Memory B cell (primary cell): ENCODE measurements at regions not wholly inside any gene's neighbourhood (a gene's known extent, or its start where the extent isn't known, plus 50 kb on each side); places are given as distances from the start of the nearest gene placed in this dataset.
"Not testable (repeated sequence)": the region's sequence is repeated elsewhere in the genome, so short reads cannot be mapped to it uniquely, and the experiment has no call there.

Experiments used
- ATAC-seq: fragments of 150-1000 bp; cut with Tn5 transposase; 2 replicates; pipeline ENCODE4 v1.10.0; 2021; ENCODE audit warnings: low read depth, mild to moderate bottlenecking, moderate library complexity
- DNase-seq, 2 donors: peaks; one replicate each; pipeline ENCODE4 v3.0.0; 2022; ENCODE audit warnings: low spot score in 2 of 2
- H3K27ac Mint-ChIP-seq: one replicate; pipeline ENCODE4 v1.8.0; 2022; ENCODE audit warnings: mild to moderate bottlenecking, moderate library complexity, mixed read lengths
- H3K27me3 Mint-ChIP-seq: one replicate; pipeline ENCODE4 v1.8.0; 2022; ENCODE audit warnings: mixed read lengths
- H3K36me3 Mint-ChIP-seq: one replicate; pipeline ENCODE4 v1.8.0; 2022; ENCODE audit warnings: mild to moderate bottlenecking, mixed read lengths
- H3K4me1 Mint-ChIP-seq: one replicate; pipeline ENCODE4 v1.8.0; 2022; ENCODE audit warnings: mixed read lengths
- H3K4me3 Mint-ChIP-seq: one replicate; pipeline ENCODE4 v1.8.0; 2022; ENCODE audit warnings: mild to moderate bottlenecking, moderate library complexity, mixed read lengths
- H3K9me3 Mint-ChIP-seq: one replicate; pipeline ENCODE4 v1.8.0; 2022; ENCODE audit warnings: mixed read lengths

GRCh38 chr4:158122501-158122900 is 50.3 kb downstream of the GASK1B start:
- ATAC-seq, result no peak
- H3K27ac Mint-ChIP-seq, result no peak overlapping the region

GRCh38 chr4:158121161-158121579 is 51.7 kb downstream of the GASK1B start:
- Mint-ChIP-seq H3K4me1 (no peaks in the 10 kb centered on the region), H3K36me3 (no peaks in the 10 kb centered on the region), H3K27me3 (no peaks in the 10 kb centered on the region), H3K4me3 (no peak overlapping the region), H3K27ac (no peak overlapping the region), H3K9me3 (no peaks in the 10 kb centered on the region)
- ATAC-seq (no peak), DNase-seq (no peak)

More at GRCh38 chr4:158122501-158122900, 50.3 kb downstream of the GASK1B start:
- Mint-ChIP-seq H3K9me3 (no peaks in the 10 kb centered on the region), H3K36me3 (no peaks in the 10 kb centered on the region), H3K27me3 (no peaks in the 10 kb centered on the region), H3K4me3 (no peak overlapping the region), H3K4me1 (no peaks in the 10 kb centered on the region)
- no peak for DNase-seq

GRCh38 chr4:158120645-158121151 is 52.1 kb downstream of the GASK1B start:
- DNase-seq, H3K36me3 Mint-ChIP-seq, ATAC-seq, H3K4me1 Mint-ChIP-seq, H3K27me3 Mint-ChIP-seq, H3K4me3 Mint-ChIP-seq, H3K27ac Mint-ChIP-seq, H3K9me3 Mint-ChIP-seq: not testable (repeated sequence)

GRCh38 chr4:158112611-158113010 is 60.2 kb downstream of the GASK1B start:
- no peaks in the 10 kb centered on the region for H3K27me3 Mint-ChIP-seq
- peaks cover 3% of the 10 kb centered on the region for H3K9me3 Mint-ChIP-seq
- H3K36me3 Mint-ChIP-seq, result no peaks in the 10 kb centered on the region
- H3K4me3 Mint-ChIP-seq, result no peak overlapping the region
- ATAC-seq (no peak), DNase-seq (no peak)
- no peaks in the 10 kb centered on the region for H3K4me1 Mint-ChIP-seq
- no peak overlapping the region for H3K27ac Mint-ChIP-seq

GRCh38 chr4:158111241-158111640 is 61.6 kb downstream of the GASK1B start:
- DNase-seq (no peak), ATAC-seq (no peak)
- Mint-ChIP-seq H3K36me3 (no peaks in the 10 kb centered on the region), H3K27ac (no peak overlapping the region), H3K4me3 (no peak overlapping the region), H3K4me1 (no peaks in the 10 kb centered on the region), H3K9me3 (peaks cover 3% of the 10 kb centered on the region), H3K27me3 (no peaks in the 10 kb centered on the region)

DNA sequence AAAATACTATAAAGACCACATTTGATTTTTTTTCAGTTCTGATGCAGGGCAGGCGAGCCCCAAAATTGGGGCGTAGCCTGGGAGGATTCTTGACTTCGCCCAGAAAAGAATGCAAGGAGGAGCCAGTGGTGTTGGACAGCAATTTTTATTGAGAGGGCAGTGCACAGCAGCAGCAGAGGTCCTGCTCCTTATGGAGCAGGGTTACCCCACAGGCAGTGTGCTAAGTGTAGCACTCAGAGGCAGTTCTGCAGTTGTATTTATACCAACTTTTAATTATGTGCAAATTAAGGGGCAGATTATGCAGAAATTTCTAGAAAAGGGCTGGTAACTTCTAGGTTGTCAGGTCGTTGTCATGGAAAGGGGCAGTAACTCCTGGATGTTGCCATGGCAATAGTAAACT is 69.9 kb downstream of the GASK1B start:
- Mint-ChIP-seq H3K4me3 (no peak overlapping the region), H3K9me3 (no peaks in the 10 kb centered on the region), H3K27me3 (peaks cover 2% of the 10 kb centered on the region), H3K4me1 (no peaks in the 10 kb centered on the region), H3K27ac (no peak overlapping the region), H3K36me3 (no peaks in the 10 kb centered on the region)
- no peak for ATAC-seq
- no peak for DNase-seq

DNA sequence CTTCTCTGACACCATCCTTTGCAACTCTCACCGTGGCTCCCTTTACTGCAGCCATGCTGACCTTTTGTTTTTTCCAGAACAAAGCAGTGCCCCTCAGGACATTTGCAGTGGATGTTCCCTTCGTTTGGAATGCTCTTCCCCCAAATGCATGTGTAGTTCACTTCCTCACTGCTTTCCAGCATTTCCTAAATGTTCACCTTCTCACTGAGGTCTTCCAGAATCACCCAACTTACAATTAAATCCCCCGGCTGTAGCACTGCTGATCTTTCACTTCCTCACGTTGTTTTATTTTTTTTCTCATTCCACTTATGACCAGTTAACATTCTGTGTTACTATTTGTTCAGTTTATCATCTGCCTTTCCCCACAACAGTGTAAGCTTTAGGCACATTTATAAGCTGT is 73.1 kb downstream of the GASK1B start:
- H3K4me3 Mint-ChIP-seq, result no peak overlapping the region
- H3K4me1 Mint-ChIP-seq, result no peaks in the 10 kb centered on the region
- no peaks in the 10 kb centered on the region for H3K9me3 Mint-ChIP-seq
- no peaks in the 10 kb centered on the region for H3K36me3 Mint-ChIP-seq
- H3K27ac Mint-ChIP-seq, result no peak overlapping the region
- ATAC-seq (no peak), DNase-seq (no peak)
- peaks cover 2% of the 10 kb centered on the region for H3K27me3 Mint-ChIP-seq

DNA sequence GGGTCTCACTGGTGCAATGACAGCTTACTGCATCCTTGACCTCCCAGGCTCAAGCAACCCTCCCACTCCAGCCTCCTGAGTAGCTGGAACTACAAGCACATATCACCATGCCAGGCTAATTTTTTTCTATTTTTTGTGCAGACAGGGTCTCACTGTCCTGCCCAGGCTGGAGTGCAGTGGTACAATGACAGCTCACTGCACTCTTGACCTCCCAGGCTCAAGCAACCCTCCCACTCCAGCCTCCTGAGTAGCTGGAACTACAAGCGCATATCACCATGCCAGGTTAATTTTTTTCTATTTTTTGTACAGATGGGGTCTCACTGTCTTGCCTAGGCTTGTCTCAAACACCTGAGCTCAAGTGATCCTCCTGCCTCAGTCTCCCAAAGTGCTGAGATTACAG is 74.0 kb downstream of the GASK1B start:
- Mint-ChIP-seq H3K4me3 (no peak overlapping the region), H3K27me3 (peaks cover 2% of the 10 kb centered on the region), H3K9me3 (no peaks in the 10 kb centered on the region), H3K4me1 (no peaks in the 10 kb centered on the region), H3K36me3 (no peaks in the 10 kb centered on the region), H3K27ac (no peak overlapping the region)
- DNase-seq (no peak), ATAC-seq (no peak)

DNA sequence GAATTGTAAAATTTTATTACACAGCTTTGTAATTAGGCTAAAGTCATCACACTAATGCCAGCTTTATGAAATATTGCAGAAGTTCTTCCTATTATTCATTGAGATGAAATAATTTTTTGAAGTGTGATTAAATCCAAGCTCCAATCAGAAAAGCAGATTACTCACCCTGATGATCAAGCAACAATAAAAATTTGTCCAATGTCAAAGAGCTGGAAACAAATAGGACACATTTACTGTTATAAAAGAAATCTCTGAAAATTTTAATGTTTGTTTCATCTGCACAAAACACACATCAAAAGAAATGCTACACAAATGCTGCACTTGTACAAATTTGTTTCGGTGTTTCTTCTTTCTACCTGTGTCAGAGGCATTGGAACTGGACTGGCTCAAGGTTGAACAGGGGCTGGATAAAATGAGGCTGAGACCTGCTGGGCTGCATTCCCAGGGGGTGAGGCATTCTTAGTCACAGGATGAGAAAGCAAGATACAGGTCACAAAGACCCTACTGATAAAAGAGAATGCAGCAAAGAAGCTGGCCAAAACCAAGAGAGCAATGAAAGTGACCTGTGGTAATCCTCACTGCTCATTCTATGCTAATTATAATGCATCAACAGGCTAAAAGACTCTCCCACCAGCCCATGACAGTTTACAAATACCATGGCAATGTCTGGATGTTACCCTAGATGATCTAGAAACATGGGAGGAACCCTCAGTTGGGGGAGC is 78.3 kb downstream of the GASK1B start:
- ATAC-seq (no peak), DNase-seq (no peak)
- H3K4me3 Mint-ChIP-seq, result no peak overlapping the region
- no peak overlapping the region for H3K27ac Mint-ChIP-seq
- no peaks in the 10 kb centered on the region for H3K4me1 Mint-ChIP-seq
- no peaks in the 10 kb centered on the region for H3K27me3 Mint-ChIP-seq
- H3K36me3 Mint-ChIP-seq, result no peaks in the 10 kb centered on the region
- no peaks in the 10 kb centered on the region for H3K9me3 Mint-ChIP-seq

DNA sequence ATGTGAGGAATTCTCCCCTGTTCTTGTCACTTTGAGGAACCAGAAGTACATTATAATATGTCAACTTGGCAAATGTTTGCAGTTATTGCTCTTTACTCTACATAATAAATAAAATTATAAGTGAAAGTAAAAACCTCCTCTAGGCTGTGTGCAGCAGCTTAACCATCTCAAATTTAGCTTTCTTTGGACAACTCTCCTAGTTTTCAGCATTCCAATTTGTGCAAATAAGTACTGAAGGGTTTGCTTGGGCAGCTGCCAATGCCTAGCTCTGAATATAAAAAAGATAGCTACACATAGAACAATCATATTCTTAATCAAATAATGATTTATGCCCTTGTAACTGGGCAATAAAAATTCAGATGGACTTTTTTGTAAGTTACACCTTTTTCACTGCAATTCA is 82.5 kb downstream of the GASK1B start:
- no peaks in the 10 kb centered on the region for H3K9me3 Mint-ChIP-seq
- H3K4me3 Mint-ChIP-seq, result no peak overlapping the region
- no peak for ATAC-seq
- H3K27ac Mint-ChIP-seq, result no peak overlapping the region
- H3K4me1 Mint-ChIP-seq, result no peaks in the 10 kb centered on the region
- H3K27me3 Mint-ChIP-seq, result no peaks in the 10 kb centered on the region
- H3K36me3 Mint-ChIP-seq, result no peaks in the 10 kb centered on the region
- no peak for DNase-seq

GRCh38 chr4:158089897-158090296 is 82.9 kb downstream of the GASK1B start:
- not testable (repeated sequence) for H3K4me3 Mint-ChIP-seq, H3K27ac Mint-ChIP-seq, H3K4me1 Mint-ChIP-seq, ATAC-seq, DNase-seq, H3K9me3 Mint-ChIP-seq, H3K27me3 Mint-ChIP-seq, H3K36me3 Mint-ChIP-seq

- H3K27ac Mint-ChIP-seq, result no peak overlapping the region
- no peaks in the 10 kb centered on the region for H3K27me3 Mint-ChIP-seq
- no peak overlapping the region for H3K4me3 Mint-ChIP-seq
- no peaks in the 10 kb centered on the region for H3K36me3 Mint-ChIP-seq
- no peak for ATAC-seq
- no peaks in the 10 kb centered on the region for H3K4me1 Mint-ChIP-seq
- DNase-seq, result no peak
- peaks cover 5% of the 10 kb centered on the region for H3K9me3 Mint-ChIP-seq
Observed at GRCh38 chr4:158080354-158080753, 92.5 kb downstream of the GASK1B start.

DNA sequence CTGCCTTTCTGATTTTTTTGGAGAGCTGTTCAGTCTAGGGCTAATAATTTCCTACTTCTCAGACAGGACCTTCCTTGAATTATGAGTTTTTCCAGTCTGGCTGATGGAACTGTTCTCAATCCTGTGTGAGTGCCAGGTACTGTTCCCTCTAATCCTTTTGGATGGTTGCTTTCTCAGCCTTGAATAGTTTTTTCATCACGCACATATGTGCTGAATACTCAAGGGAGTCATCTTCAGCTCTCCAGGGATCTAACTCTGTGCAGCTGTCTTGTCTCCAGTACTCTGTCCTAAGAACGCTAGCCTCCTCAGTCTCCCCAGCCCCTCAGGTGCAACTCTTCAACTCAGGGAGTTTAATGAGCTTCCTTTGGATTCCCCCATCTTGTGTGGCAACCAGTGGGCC is 93.2 kb downstream of the GASK1B start:
- H3K4me1 Mint-ChIP-seq, result no peaks in the 10 kb centered on the region
- peaks cover 6% of the 10 kb centered on the region for H3K9me3 Mint-ChIP-seq
- no peak overlapping the region for H3K4me3 Mint-ChIP-seq
- ATAC-seq, result no peak
- H3K27me3 Mint-ChIP-seq, result no peaks in the 10 kb centered on the region
- no peak for DNase-seq
- no peak overlapping the region for H3K27ac Mint-ChIP-seq
- H3K36me3 Mint-ChIP-seq, result no peaks in the 10 kb centered on the region

DNA sequence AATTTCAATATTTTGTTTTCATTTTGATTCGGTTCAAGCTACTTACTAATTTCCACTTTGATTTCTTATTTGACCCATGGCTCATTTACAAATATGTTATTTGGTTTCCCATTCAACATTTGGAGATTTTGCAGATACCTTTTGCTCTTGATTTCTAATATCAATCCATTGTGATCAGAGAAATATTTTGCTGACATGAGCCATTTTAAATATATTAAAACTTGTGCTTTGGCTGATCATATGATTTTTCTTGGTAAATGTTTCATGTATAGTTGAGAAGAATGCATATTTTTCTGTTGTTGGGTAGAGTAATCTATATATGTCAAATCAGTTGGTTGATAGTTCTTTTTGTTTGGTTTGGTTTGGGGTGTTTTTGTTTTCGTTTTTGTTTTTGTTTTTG is 95.0 kb downstream of the GASK1B start:
- Mint-ChIP-seq H3K4me3 (no peak overlapping the region), H3K36me3 (no peaks in the 10 kb centered on the region), H3K27me3 (no peaks in the 10 kb centered on the region), H3K27ac (no peak overlapping the region), H3K4me1 (no peaks in the 10 kb centered on the region), H3K9me3 (peaks cover 3% of the 10 kb centered on the region)
- ATAC-seq, result no peak
- no peak for DNase-seq

DNA sequence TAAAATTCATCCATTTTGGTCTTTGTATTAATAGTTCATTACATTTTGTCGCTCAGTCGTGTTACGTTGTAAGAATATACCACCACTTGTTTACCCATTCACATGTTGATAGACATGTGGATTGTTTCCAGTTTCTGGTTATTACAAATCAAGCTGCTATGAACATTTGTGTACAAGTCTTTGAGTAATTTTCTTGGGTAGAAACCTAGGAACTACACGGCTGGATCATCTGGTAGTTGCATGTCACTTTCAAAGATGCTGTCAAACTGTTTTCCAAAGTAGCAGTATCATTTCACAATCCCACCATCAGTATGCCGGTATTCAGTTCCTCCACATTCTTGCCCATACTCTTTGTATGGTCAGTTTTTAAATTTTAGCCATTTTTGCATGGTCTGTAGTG is 98.0 kb downstream of the GASK1B start:
- H3K36me3 Mint-ChIP-seq, result no peaks in the 10 kb centered on the region
- peaks cover 7% of the 10 kb centered on the region for H3K9me3 Mint-ChIP-seq
- H3K27ac Mint-ChIP-seq, result no peak overlapping the region
- ATAC-seq (no peak), DNase-seq (no peak)
- H3K4me1 Mint-ChIP-seq, result no peaks in the 10 kb centered on the region
- H3K27me3 Mint-ChIP-seq, result no peaks in the 10 kb centered on the region
- H3K4me3 Mint-ChIP-seq, result no peak overlapping the region
